Gastrocnemius medialis (tissue), 4 donors: ENCODE measurements at regions not wholly inside any gene's neighbourhood (a gene's known extent, or its start where the extent isn't known, plus 50 kb on each side); places are given as distances from the start of the nearest gene placed in this dataset.

ENCODE experiments used
- CTCF ChIP-seq, 5 experiments: fragments of 450-650 bp in 3 of 5; fragments of 200-600 bp in 2 of 5; sonication (generic) in 2 of 5; IDR thresholded peaks in 4 of 5; conservative IDR thresholded peaks in 1 of 5; 1 replicate in 4 of 5; 2 replicates in 1 of 5; pipeline ENCODE4 v1.5.1; 2016 to 2019; ENCODE audit warnings: antibody characterized with exemption in 5 of 5, mild to moderate bottlenecking in 3 of 5, moderate library complexity in 3 of 5
- POLR2A ChIP-seq, 2 donors: fragments of 450-650 bp; IDR thresholded peaks; one replicate each; pipeline ENCODE4 v1.6.1; 2017; ENCODE audit warnings: antibody characterized with exemption in 2 of 2, mild to moderate bottlenecking in 2 of 2, moderate library complexity in 2 of 2

GRCh38 chr2:4588606-4589005 is 885.2 kb downstream of the DCDC2C start:
- no peak for TF ChIP-seq POLR2A (IDR thresholded peaks at IDR 0.05)
- TF ChIP-seq CTCF (IDR thresholded peaks at IDR 0.05 in 4 of 5, conservative IDR thresholded peaks at IDR 0.05 in 1 of 5): no peak
